GM18502 (cell line): ENCODE measurements at regions not wholly inside any gene's neighbourhood (a gene's known extent, or its start where the extent isn't known, plus 50 kb on each side); places are given as distances from the start of the nearest gene placed in this dataset.

Experiments used
- ATAC-seq: cut with Tn5 transposase; IDR thresholded peaks from one replicate; pipeline ENCODE4 v1.9.1; 2021; ENCODE audit warnings: mild to moderate bottlenecking; ENCODE audit not compliant: unreplicated experiment, poor library complexity

GRCh38 chr11:113634940-113635575 is 71.0 kb downstream of the TMPRSS5 start:
- ATAC-seq: no peak

GRCh38 chr11:113632981-113633380 is 73.1 kb downstream of the TMPRSS5 start:
- no peak for ATAC-seq

- ATAC-seq: no peak
These were observed 76.5 kb downstream of the TMPRSS5 start for GRCh38 chr11:113629562-113629961.

GRCh38 chr11:113628912-113629311 is 77.2 kb downstream of the TMPRSS5 start:
- no peak for ATAC-seq

- ATAC-seq: no peak
These were observed 78.2 kb downstream of the TMPRSS5 start for GRCh38 chr11:113627946-113628345.

GRCh38 chr11:113627297-113627696 is 78.8 kb downstream of the TMPRSS5 start:
- no peak for ATAC-seq

GRCh38 chr11:113626736-113627135 is 79.4 kb downstream of the TMPRSS5 start:
- no peak for ATAC-seq

- ATAC-seq: no peak
These were observed 83.0 kb downstream of the TMPRSS5 start for GRCh38 chr11:113623114-113623513.

GRCh38 chr11:113618360-113618759 is 87.7 kb downstream of the TMPRSS5 start:
- no peak for ATAC-seq

GRCh38 chr11:113615773-113616172 is 90.3 kb downstream of the TMPRSS5 start:
- ATAC-seq: no peak

GRCh38 chr11:113615098-113615497 is 91.0 kb downstream of the TMPRSS5 start:
- no peak for ATAC-seq

- ATAC-seq: no peak
These were observed 92.0 kb downstream of the TMPRSS5 start for GRCh38 chr11:113614097-113614496.

GRCh38 chr11:113613619-113614018 is 92.5 kb downstream of the TMPRSS5 start:
- no peak for ATAC-seq

GRCh38 chr11:113604186-113604585 is 101.9 kb downstream of the TMPRSS5 start:
- no peak for ATAC-seq

GRCh38 chr11:113603277-113604059 is 102.6 kb downstream of the TMPRSS5 start:
- ATAC-seq: no peak

- no peak for ATAC-seq
These were observed 103.6 kb downstream of the TMPRSS5 start for GRCh38 chr11:113602483-113602882.

GRCh38 chr11:113596658-113597057 is 109.5 kb downstream of the TMPRSS5 start:
- ATAC-seq: no peak

GRCh38 chr11:113595810-113596594 is 110.1 kb downstream of the TMPRSS5 start:
- no peak for ATAC-seq

- no peak for ATAC-seq
These were observed 112.3 kb downstream of the TMPRSS5 start for GRCh38 chr11:113593698-113594308.

GRCh38 chr11:113591117-113591516 is 115.0 kb downstream of the TMPRSS5 start:
- no peak for ATAC-seq

GRCh38 chr11:113587308-113587739 is 112.1 kb upstream of the DRD2 start:
- peak; percentile 79 for ATAC-seq
